Brain microvascular endothelial cell (primary cell): ENCODE measurements at regions not wholly inside any gene's neighbourhood (a gene's known extent, or its start where the extent isn't known, plus 50 kb on each side); places are given as distances from the start of the nearest gene placed in this dataset.
A peak's percentile ranks its signal among the peaks of the same experiment; 100 is the strongest.
"Not testable (repeated sequence)": the region's sequence is repeated elsewhere in the genome, so short reads cannot be mapped to it uniquely, and the experiment has no call there.

Experiments used
- DNase-seq: peaks from one replicate; pipeline ENCODE4 v3.0.0-alpha.2; 2020
- H3K27ac ChIP-seq: fragments of 250-450 bp; sonication (Bioruptor Pico); 2 replicates; pipeline ENCODE4 v1.5.1; 2020; ENCODE audit warnings: mild to moderate bottlenecking, moderate library complexity
- H3K27me3 ChIP-seq: fragments of 250-450 bp; sonication (Bioruptor Pico); replicated peaks from 2 replicates; pipeline ENCODE4 v1.5.1; 2020; ENCODE audit warnings: mild to moderate bottlenecking
- H3K36me3 ChIP-seq: fragments of 250-450 bp; sonication (Bioruptor Pico); replicated peaks from 2 replicates; pipeline ENCODE4 v1.5.1; 2020; ENCODE audit warnings: mild to moderate bottlenecking
- H3K4me3 ChIP-seq: 2 replicates; pipeline ENCODE4 v1.5.1; 2011; ENCODE audit warnings: low read depth, mild to moderate bottlenecking, control low read depth, low read length, moderate library complexity
- CTCF ChIP-seq: IDR thresholded peaks from 2 replicates; pipeline ENCODE4 v1.5.1; 2011; ENCODE audit warnings: low read depth, mild to moderate bottlenecking, moderate library complexity, low read length, control low read depth, inconsistent platforms; ENCODE audit errors: missing control alignments
- in situ Hi-C: cut with HindIII; loops from 2 replicates; pipeline ENCODE4 v1.10.0; 2017; ENCODE audit warnings: low sequenced_read_pairs, low pct_ligation_motif_present

- DNase-seq, result peak; percentile 80
- in situ Hi-C loops, result no loop called here
- H3K4me3 ChIP-seq, result no peak overlapping the region
Observed at GRCh38 chr2:37802899-37803379, 122.1 kb upstream of the RMDN2 start.

GRCh38 chr2:37806004-37806403 lies 119.1 kb upstream of the RMDN2 start:
- H3K36me3 ChIP-seq, in situ Hi-C loops: not testable (repeated sequence)

More at GRCh38 chr2:37802899-37803379, 122.1 kb upstream of the RMDN2 start:
- no peak for TF ChIP-seq CTCF
- H3K36me3 ChIP-seq, result no peaks in the 10 kb centered on the region
- H3K27me3 ChIP-seq, result no peaks in the 10 kb centered on the region
- peak overlapping the region; percentile 71 for H3K27ac ChIP-seq

GRCh38 chr2:37809525-37809924 lies 115.6 kb upstream of the RMDN2 start:
- Histone ChIP-seq H3K27ac (no peak overlapping the region), H3K36me3 (no peaks in the 10 kb centered on the region), H3K27me3 (no peaks in the 10 kb centered on the region), H3K4me3 (no peak overlapping the region)
- peak; percentile 67 for DNase-seq
- TF ChIP-seq CTCF, result peak; percentile 74
- in situ Hi-C loops, result no loop called here

More at GRCh38 chr2:37806004-37806403, 119.1 kb upstream of the RMDN2 start:
- not testable (repeated sequence) for H3K4me3 ChIP-seq, H3K27ac ChIP-seq, DNase-seq, H3K27me3 ChIP-seq

- TF ChIP-seq CTCF, result no peak
- in situ Hi-C loops, result no loop called here
- Histone ChIP-seq H3K36me3 (no peaks in the 10 kb centered on the region), H3K4me3 (no peak overlapping the region), H3K27ac (no peak overlapping the region), H3K27me3 (no peaks in the 10 kb centered on the region)
- DNase-seq, result no peak
Observed at GRCh38 chr2:37809931-37810570, 115.0 kb upstream of the RMDN2 start.

- peak; percentile 10 for TF ChIP-seq CTCF
- DNase-seq, result no peak
- Histone ChIP-seq H3K27ac (no peak overlapping the region), H3K36me3 (no peaks in the 10 kb centered on the region), H3K27me3 (no peaks in the 10 kb centered on the region), H3K4me3 (no peak overlapping the region)
- in situ Hi-C loops, result no loop called here
Observed at GRCh38 chr2:37812414-37812813, 112.7 kb upstream of the RMDN2 start.

GRCh38 chr2:37812941-37813730 lies 112.0 kb upstream of the RMDN2 start:
- no peak for DNase-seq
- Histone ChIP-seq H3K4me3 (no peak overlapping the region), H3K27me3 (no peaks in the 10 kb centered on the region), H3K27ac (no peak overlapping the region), H3K36me3 (no peaks in the 10 kb centered on the region)
- no peak for TF ChIP-seq CTCF
- in situ Hi-C loops, result no loop called here
